ENCODE measurements at regions not wholly inside any gene's neighbourhood (a gene's known extent, or its start where the extent isn't known, plus 50 kb on each side); places are given as distances from the start of the nearest gene placed in this dataset.

DNA sequence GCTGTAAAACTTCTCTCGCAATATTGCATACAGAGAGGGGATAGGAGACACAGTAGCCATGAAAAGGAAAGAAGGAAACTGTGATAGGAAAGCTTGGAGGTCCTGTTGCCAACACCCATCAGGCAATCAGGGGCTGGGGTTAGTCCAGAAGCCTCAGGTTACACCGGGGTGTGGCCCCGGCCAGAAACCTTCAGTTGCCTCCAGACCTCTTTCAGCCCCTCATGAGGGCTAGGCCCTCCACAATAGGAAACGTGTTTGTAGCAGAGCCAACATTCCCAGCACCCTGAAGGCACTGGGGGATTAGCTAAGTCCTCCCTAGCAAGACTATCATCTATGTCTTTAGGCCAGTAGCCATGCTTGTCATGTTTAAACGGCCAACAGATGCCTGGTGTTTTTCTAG lies 1048.0 kb upstream of the CNTN5 start:
- 17% methylated on average over 4 of the region's 5 CpGs for WGBS (ENCODE audit: insufficient coverage, low coverage, missing lambda C conversion rate)
- ChIA-PET CTCF (ENCODE audit: low intra/inter-chr PET ratio) (no interaction called here), POLR2A (no interaction called here)
- peak overlapping the region; percentile 82 for H3K27ac ChIP-seq (ENCODE audit: extremely low read depth, low read depth, low read length)
- DNase-seq (ENCODE audit: extremely low read depth in 1 of 4, low spot score in 3 of 4) (peak in 3 of 4 experiments; percentile 12 to 70 (median 45)), ATAC-seq (peak; percentile 78), FAIRE-seq (no peak)
- peak overlapping the region; percentile 89 for H2AFZ ChIP-seq (ENCODE audit: low read depth, low read length)
- no peaks in the 10 kb centered on the region; the same call in 1 of the 3 replicates for H3K36me3 ChIP-seq (ENCODE audit: control insufficient read depth, insufficient read depth, low read length)
- peaks cover 15% of the 10 kb centered on the region for H3K9me3 ChIP-seq (replicated peaks; ENCODE audit: control insufficient read depth, insufficient read depth, low read depth, low read length)
- no TSS peak for BruUV-seq (replicated peaks)
- no peaks in the 10 kb centered on the region for H3K9me1 ChIP-seq (ENCODE audit: control insufficient read depth, insufficient read depth, low read length)
- H4K20me1 ChIP-seq (replicated peaks; ENCODE audit: control insufficient read depth, insufficient read depth, low read length): no peaks in the 10 kb centered on the region
- intact Hi-C loops (cut with micrococcal nuclease): no loop called here
- in situ Hi-C loops (cut with MboI): no loop called here
- H3K4me3 ChIP-seq: no peak overlapping the region
- H3K9ac ChIP-seq (ENCODE audit: insufficient read depth in 1 of 2, low read depth in 2 of 2, low read length in 2 of 2): peak overlapping the region in 1 of 2 experiments; percentile 26; a peak in 1 of 4 replicates
- peaks cover 0 to 14% of the 10 kb centered on the region in 2 experiments; a peak in 2 of 5 replicates for H3K4me1 ChIP-seq (replicated peaks in 1 of 2; ENCODE audit: control insufficient read depth in 2 of 2, insufficient read depth in 2 of 2, low read length in 2 of 2)
- H3K27me3 ChIP-seq (ENCODE audit: control insufficient read depth in 2 of 2, insufficient read depth in 2 of 2, low read length in 2 of 2): no peaks in the 10 kb centered on the region
- no peak overlapping the region for H3K4me2 ChIP-seq (ENCODE audit: insufficient read depth, low read length)
- H3K79me2 ChIP-seq (ENCODE audit: control insufficient read depth, insufficient read depth, low read length): no peaks in the 10 kb centered on the region
- 0 out of 2 replicates have a peak, but pooled peaks have one; percentile 29 for TF ChIP-seq XRCC3 (IDR thresholded peaks at IDR 0.05)
- TF ChIP-seq, protein P1, sequence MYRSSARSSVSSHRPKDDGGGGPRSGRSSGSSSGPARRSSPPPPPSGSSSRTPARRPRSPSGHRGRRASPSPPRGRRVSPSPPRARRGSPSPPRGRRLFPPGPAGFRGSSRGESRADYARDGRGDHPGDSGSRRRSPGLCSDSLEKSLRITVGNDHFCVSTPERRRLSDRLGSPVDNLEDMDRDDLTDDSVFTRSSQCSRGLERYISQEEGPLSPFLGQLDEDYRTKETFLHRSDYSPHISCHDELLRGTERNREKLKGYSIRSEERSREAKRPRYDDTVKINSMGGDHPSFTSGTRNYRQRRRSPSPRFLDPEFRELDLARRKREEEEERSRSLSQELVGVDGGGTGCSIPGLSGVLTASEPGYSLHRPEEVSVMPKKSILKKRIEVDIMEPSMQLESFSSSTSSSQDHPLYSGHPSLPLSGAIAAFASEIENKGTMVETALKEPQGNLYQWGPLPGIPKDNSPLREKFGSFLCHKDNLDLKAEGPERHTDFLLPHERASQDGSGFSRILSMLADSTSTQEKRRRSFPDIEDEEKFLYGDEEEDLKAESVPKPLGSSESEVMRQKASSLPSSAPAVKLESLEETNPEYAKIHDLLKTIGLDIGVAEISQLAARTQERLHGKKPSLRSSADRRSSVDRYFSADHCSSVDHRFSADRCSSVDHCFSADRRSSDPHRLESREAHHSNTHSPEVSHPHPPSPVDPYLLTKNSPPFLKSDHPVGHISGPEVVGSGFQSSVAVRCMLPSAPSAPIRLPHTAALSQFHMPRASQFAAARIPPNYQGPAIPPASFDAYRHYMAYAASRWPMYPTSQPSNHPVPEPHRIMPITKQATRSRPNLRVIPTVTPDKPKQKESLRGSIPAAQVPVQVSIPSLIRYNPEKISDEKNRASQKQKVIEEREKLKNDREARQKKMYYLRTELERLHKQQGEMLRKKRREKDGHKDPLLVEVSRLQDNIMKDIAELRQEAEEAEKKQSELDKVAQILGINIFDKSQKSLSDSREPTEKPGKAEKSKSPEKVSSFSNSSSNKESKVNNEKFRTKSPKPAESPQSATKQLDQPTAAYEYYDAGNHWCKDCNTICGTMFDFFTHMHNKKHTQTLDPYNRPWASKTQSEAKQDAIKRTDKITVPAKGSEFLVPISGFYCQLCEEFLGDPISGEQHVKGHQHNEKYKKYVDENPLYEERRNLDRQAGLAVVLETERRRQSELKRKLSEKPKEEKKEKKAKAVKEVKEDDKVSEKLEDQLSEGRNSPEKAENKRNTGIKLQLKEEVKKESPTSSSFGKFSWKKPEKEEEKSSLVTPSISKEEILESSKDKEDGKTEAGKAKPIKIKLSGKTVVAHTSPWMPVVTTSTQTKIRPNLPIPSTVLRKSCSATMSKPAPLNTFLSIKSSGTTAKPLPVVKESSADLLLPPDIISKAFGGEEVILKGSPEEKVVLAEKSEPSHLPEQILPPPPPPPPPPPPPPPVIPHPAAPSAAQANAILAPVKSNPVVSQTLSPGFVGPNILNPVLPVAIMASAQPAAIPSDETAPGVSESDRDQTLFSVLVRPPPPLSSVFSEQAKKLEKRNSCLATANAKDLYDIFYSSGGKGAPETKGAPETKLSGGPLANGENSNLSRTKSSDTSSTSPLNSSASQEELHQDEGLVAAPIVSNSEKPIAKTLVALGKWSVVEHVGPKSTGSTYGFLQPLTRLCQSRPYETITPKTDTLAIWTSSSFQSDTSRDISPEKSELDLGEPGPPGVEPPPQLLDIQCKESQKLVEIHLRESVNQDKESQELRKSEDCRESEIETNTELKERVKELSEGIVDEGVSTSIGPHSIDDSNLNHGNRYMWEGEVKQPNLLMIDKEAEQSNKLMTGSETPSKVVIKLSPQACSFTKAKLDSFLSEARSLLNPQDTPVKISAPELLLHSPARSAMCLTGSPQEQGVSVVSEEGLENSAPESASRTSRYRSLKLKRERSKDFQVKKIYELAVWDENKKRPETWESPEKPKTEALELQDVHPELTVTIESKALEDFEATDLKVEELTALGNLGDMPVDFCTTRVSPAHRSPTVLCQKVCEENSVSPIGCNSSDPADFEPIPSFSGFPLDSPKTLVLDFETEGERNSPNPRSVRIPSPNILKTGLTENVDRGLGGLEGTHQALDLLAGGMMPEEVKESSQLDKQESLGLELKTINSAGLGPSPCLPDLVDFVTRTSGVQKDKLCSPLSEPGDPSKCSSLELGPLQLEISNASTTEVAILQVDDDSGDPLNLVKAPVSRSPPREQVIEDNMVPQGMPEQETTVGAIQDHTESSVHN (IDR thresholded peaks at IDR 0.05; ENCODE audit: borderline replicate concordance in 1 of 2, low read depth in 1 of 2): no peak
- TF ChIP-seq, protein P2, sequence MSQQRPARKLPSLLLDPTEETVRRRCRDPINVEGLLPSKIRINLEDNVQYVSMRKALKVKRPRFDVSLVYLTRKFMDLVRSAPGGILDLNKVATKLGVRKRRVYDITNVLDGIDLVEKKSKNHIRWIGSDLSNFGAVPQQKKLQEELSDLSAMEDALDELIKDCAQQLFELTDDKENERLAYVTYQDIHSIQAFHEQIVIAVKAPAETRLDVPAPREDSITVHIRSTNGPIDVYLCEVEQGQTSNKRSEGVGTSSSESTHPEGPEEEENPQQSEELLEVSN (IDR thresholded peaks at IDR 0.05; ENCODE audit: borderline replicate concordance in 1 of 2, extremely low read depth in 1 of 2, insufficient read depth in 1 of 2, insufficient read length in 1 of 2, low read depth in 1 of 2, low read length in 1 of 2, poor library complexity in 1 of 2, severe bottlenecking in 1 of 2): peak in 1 of 2 experiments; percentile 23
- TF ChIP-seq, protein P3, sequence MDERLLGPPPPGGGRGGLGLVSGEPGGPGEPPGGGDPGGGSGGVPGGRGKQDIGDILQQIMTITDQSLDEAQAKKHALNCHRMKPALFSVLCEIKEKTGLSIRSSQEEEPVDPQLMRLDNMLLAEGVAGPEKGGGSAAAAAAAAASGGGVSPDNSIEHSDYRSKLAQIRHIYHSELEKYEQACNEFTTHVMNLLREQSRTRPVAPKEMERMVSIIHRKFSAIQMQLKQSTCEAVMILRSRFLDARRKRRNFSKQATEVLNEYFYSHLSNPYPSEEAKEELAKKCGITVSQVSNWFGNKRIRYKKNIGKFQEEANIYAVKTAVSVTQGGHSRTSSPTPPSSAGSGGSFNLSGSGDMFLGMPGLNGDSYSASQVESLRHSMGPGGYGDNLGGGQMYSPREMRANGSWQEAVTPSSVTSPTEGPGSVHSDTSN (CRISPR knock-in tag; IDR thresholded peaks at IDR 0.05; ENCODE audit: low read depth): no peak
- TF ChIP-seq, protein P3 (tag; conservative IDR thresholded peaks at IDR 0.05; ENCODE audit: low read depth): no peak
- TF ChIP-seq ERF (CRISPR knock-in tag; IDR thresholded peaks at IDR 0.05): no peak

Measured in K562 (cell line).